MM.1S (cell line): ENCODE measurements at regions not wholly inside any gene's neighbourhood (a gene's known extent, or its start where the extent isn't known, plus 50 kb on each side); places are given as distances from the start of the nearest gene placed in this dataset.

Experiments used
- CTCF ChIP-seq: fragments of 300-600 bp; sonication (generic); IDR thresholded peaks from 2 replicates; pipeline ENCODE4 v1.5.1; 2016; ENCODE audit warnings: antibody characterized with exemption, low read length, mixed read lengths
- EZH2 ChIP-seq: fragments of 300-600 bp; sonication (generic); optimal IDR thresholded peaks from 2 replicates; pipeline ENCODE3; 2017; ENCODE audit warnings: low read depth, mild to moderate bottlenecking, antibody characterized with exemption, low read length, mixed read lengths

- no peak for TF ChIP-seq CTCF
- TF ChIP-seq EZH2 = no peak
Measured at GRCh38 chr3:145266368-145266767, 894.6 kb downstream of the PLOD2 start.
